ENCODE measurements at regions not wholly inside any gene's neighbourhood (a gene's known extent, or its start where the extent isn't known, plus 50 kb on each side); places are given as distances from the start of the nearest gene placed in this dataset.

DNA sequence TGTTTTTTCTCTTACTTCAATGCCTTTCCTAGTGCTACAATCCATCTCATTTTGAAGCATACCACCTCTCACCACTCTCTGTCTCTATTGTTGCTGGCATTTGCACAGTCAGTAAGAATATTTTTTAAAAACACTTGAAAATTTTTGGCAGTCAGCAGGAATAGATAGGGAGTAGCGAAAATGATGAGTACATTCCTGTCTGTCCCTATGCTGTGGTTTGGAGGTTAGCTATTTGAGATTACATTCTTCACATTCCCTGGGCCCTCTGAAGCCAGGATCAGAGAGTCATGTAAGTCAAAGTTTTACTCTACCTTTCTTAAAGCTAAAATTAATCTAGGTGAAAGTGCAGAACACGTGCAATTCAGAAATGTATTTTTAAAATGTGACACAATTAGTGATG lies 53.0 kb upstream of the MAGI2 start:
- TF ChIP-seq, protein P1, sequence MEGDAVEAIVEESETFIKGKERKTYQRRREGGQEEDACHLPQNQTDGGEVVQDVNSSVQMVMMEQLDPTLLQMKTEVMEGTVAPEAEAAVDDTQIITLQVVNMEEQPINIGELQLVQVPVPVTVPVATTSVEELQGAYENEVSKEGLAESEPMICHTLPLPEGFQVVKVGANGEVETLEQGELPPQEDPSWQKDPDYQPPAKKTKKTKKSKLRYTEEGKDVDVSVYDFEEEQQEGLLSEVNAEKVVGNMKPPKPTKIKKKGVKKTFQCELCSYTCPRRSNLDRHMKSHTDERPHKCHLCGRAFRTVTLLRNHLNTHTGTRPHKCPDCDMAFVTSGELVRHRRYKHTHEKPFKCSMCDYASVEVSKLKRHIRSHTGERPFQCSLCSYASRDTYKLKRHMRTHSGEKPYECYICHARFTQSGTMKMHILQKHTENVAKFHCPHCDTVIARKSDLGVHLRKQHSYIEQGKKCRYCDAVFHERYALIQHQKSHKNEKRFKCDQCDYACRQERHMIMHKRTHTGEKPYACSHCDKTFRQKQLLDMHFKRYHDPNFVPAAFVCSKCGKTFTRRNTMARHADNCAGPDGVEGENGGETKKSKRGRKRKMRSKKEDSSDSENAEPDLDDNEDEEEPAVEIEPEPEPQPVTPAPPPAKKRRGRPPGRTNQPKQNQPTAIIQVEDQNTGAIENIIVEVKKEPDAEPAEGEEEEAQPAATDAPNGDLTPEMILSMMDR (IDR thresholded peaks at IDR 0.05; ENCODE audit: low read depth, low read length, missing control alignments): no peak
- no peak for DNase-seq (ENCODE audit: low read depth)
- in situ Hi-C loops (cut with HindIII; ENCODE audit: low sequenced_read_pairs): no loop called here
- H3K4me3 ChIP-seq (ENCODE audit: low read depth, low read length): no peak overlapping the region

DNA sequence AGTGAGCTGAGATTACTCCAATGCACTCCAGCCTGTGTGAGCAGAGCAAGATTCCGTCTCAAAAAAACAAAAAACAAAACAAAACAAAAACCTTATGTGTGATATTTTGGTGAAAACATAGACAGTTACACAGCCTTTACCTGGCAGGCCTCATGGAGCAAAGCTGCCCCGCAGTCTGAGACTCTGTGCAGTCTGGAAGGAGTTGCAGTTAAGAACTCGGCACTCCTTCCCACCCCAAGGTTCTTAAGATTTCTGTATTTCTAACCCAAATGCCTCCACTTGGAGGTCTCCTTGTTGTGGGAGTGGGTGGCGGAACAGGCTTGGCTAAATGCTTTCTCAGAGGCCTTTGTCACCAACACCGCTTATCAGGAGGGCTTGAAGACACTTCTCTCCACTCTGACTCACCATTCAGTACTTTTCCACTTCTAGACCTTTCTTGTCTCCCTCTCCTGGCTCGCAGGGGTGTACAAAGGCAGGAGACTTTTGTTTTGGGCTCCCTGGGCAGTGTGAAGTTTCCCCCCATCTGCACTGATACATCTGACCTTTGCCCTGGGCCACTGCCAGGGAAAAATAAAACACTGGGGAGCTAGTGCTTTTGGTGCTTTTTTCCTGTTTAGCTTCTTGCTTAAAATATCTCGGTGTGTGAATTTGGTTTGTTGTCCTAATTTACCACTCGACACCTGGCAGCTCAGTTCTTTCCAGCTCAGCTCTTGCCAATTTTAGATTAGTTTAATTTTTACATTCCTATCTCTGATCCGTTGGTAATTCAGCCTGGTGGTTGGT lies 51.3 kb upstream of the MAGI2 start:
- no peak for DNase-seq (ENCODE audit: low read depth)
- in situ Hi-C loops (cut with HindIII; ENCODE audit: low sequenced_read_pairs): no loop called here
- TF ChIP-seq, protein P1 (IDR thresholded peaks at IDR 0.05; ENCODE audit: low read depth, low read length, missing control alignments): no peak
- H3K4me3 ChIP-seq (ENCODE audit: low read depth, low read length): no peak overlapping the region

Measured in astrocyte of the cerebellum (primary cell).